GM19025 (cell line): ENCODE measurements at regions not wholly inside any gene's neighbourhood (a gene's known extent, or its start where the extent isn't known, plus 50 kb on each side); places are given as distances from the start of the nearest gene placed in this dataset.
"Not testable (repeated sequence)": the region's sequence is repeated elsewhere in the genome, so short reads cannot be mapped to it uniquely, and the experiment has no call there.

ENCODE experiments used
- ATAC-seq: cut with Tn5 transposase; IDR thresholded peaks from one replicate; pipeline ENCODE4 v1.9.1; 2021; ENCODE audit warnings: mild to moderate bottlenecking, low read depth, moderate library complexity; ENCODE audit not compliant: unreplicated experiment

DNA sequence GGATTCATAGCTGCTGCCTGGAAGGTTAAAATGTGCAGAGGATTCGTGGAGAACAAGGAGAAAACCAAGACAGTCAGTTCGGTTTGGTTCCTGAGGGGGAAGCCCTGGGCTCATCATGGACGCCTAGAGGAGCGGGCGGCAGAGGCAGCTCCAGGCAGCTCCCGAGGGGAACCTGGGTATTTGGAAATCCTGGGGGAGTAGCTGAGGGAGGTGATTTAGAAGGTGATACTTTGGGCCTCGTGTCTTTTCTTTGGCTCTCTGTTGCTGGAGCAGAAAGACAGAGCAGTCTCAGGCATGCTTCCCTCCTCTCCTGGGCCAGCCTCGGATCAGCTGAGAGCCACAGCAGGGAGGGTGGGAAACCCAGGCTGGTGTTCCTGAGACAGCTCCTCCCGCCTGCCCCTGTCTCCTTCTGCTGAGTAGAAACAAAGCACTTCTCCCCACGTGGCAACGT is 139.5 kb downstream of the DLL1 start:
- no peak for ATAC-seq

DNA sequence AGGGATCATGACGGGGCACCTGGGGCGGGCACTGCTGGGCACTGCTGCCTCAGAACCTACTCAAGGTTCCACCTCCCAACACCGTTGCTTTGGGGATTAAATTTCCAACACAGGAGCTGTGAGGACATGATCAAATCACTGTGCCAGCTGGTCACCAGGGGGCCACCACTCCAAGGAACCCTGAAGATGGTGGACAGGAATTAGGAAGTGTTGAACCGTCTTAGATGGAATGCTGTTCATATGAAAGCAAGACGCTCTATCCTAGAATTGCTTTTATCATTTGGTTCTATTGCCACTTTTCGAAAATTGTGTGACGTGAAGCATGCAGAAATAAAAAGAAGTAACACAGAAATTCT is 140.3 kb downstream of the DLL1 start:
- ATAC-seq, result no peak

DNA sequence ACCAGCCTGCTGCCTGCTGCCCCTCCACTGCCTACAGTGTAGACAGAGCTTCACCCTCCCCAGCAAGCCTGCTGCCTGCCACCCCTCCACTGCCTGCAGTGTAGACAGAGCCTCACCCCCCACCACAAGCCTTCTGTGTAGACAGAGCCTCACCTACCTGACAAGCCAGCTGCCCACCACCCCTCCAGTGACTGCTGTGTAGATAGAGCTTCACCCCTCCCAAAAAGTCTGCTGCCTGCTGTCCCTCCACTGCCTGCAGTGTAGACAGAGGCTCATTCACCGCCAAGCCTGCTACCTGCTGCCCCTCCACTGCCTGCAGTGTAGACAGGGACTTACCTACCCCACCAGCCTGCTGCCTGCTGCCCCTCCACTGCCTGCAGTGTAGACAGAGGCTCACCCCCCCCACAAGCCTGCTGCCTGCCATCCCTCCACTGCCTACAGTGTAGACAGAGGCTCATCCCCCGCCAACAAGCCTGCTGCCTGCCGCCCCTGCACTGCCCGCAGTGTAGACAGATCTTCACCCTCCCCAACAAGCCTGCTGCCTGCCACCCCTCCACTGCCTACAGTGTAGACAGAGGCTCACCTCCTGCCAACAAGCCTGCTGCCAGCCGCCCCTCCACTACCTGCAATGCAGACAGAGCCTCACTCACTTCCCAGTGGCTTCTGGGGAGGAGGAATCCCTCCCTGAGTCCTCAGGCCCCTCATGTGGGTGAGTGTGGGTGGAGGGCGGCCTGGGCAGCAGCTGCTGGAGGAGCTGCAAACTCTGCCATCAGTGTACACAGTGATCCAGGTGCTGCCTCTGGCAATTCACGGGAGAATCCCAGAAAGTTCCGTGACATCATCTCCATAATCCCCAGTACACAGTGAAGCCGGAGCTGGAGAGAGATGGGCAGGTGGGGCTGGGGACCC is 140.9 kb downstream of the DLL1 start:
- ATAC-seq, result no peak

DNA sequence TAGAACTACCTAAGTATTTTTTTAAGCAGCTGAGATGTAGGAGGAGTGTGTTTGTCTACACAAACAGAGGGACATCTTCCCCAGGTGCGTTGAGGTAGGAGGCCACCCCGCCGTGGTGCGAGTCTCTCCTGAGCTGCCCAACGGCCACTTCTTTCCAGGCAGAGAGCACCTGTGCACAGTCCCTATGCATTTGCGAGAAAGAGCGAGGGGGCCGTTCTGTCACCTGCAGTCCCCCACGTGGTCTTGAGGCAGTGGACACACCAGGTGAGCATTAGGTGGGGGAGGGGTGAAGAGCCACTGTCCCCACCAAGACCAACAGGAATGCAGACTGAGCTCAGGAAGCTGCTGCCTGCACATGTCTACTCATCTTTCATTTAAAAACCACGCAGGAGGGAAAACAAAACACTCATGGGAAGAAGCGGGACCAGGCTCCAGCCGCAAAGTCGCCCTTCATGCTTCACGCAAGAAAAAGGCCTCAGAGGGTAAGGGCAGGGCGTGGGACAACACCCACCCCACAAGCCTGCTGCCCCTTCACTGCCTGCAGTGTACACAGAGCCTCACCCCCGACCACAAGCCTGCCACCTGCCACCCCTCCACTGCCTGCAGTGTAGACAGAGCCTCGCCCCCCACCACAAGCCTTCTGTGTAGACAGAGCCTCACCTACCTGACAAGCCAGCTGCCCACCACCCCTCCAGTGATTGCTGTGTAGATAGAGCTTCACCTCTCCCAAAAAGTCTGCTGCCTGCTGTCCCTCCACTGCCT is 142.0 kb downstream of the DLL1 start:
- no peak for ATAC-seq

DNA sequence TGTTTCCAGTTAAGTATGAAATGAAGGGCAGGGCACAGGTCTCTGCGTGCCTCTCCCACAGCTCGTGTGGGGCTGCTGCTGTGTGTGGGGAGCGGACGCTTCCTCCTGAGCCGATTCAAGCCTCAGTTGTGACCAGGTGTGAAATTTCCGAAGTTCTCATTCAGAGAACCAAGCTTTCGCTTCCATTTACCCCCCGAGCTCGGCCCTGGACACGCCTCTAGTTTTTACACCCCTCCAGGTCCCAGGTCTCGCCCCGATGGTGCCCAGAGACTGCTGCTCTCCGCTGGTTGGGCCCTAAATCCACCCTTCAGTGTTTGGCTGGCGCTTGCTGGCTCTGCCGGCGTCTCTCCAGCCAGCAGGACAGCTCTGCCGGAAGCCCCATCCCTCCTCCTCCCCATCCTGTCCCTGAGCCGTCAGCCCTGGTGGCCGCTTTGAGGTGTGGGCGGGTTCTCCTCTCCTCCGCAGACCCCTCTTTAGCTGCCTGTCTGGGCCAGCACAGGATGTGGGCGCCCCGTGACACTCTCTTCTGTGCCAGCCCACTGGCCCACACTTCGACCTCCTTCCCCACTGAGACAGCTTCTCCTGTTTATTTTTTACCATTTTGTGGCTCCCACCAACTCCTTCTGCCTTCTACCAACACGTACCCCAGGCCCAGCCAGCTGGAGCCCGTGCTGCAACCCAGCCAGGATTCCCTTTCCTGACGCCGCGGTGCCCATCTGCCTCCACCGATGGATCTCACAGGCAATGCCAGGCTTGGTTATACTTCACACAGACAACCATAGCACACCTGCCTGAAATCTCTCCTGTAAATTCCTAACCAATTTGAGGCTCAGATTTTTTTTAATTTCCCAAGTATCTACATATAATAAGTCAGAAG is 142.8 kb downstream of the DLL1 start:
- no peak for ATAC-seq

DNA sequence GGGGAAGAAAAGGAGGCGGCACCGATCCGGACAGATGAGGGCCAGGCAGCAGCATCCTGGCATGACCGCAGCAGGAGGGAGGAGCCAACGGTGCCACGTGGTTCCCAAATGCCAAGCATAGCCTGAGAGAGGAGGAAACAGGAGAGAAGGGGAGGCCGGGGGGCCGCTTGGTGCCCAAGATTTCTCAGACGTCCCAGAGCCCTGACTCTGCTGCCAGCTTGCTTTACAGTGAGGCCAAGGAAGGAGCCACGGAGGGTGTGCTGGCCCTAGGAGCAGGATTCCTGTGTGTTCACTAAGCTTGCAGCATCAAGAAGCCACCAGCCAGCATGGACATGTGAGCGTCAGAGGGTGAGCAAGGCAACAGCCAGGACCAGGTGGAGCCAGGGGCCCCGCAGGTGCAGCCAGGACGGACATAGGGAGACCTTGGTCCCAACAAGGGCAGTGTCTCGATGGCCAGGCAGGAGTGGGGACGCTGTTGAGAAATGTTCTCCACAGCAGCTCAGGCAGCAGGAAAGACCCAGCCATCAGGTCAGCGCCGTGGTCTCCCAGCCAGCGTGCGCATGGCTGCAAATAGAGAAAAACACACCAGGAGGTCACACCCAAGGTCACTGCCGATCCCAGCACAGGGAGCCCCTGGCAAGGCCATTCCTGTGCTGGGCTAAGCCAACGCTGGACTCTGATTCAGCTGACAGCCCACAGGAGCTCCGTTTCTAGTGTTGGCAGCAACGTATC is 143.7 kb downstream of the DLL1 start:
- ATAC-seq, result no peak

DNA sequence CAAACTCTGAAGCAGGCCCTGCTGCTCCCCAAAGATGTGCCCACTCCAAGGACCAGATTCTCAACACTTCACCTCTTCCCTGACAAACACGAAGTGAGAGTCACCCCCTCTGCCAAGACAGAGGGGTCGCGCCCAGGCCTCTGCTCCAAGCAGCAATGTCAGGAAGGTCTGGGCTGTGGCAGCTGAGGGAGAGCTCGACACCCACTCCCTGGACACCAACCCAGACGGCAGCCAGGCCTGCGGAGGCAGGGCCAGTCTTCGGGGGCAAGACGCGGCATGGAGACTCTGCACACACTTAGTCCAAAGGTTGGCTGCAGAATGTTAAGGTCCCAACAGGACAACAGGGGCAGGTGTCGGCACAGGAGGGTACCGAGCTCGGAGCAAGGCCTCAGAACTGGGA is 144.2 kb downstream of the DLL1 start:
- ATAC-seq, result no peak

DNA sequence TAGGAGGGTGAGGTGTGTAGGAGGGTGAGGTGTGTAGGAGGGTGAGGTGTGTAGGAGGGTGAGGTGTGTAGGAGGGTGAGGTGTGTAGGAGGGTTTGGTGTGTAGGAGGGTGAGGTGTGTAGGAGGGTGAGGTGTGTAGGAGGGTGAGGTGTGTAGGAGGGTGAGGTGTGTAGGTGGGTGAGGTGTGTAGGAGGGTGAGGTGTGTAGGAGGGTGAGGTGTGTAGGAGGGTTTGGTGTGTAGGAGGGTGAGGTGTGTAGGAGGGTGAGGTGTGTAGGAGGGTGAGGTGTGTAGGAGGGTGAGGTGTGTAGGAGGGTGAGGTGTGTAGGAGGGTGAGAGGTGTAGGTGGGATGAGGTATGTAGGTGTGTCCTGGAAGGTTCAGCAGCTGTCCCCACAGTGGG is 144.7 kb downstream of the DLL1 start:
- ATAC-seq, result not testable (repeated sequence)

DNA sequence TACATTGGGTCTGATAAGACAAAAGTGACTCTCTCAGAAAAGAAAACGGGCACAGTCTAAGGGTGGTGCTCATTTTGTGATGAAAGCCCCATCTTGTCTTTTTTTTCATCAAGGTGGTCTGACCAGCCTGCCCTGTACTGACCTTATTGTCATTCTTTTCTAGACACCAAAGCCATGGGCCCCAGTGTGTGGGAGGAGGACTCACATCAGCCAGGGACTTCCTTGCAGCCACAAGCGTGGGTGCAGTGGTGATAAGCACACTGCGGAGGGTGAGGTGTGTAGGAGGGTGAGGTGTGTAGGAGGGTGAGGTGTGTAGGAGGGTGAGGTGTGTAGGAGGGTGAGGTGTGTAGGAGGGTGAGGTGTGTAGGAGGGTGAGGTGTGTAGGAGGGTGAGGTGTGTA is 145.2 kb downstream of the DLL1 start:
- ATAC-seq, result not testable (repeated sequence)

DNA sequence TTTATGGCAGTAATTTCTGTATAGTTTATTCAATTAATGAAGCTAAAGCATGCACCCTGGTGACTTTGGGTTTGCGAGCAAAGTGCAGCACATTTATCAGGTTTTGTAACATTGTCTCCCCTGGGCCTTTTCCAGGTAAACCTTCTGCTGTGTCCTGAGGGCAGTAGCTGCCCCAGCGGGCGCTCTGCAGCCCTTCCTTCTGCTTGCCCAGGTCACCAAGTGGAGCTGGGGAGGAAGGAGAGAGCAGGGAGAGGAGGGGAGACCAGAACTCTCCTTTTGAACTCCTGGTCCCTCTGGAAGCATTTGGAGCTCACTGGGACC is 145.6 kb downstream of the DLL1 start:
- no peak for ATAC-seq

DNA sequence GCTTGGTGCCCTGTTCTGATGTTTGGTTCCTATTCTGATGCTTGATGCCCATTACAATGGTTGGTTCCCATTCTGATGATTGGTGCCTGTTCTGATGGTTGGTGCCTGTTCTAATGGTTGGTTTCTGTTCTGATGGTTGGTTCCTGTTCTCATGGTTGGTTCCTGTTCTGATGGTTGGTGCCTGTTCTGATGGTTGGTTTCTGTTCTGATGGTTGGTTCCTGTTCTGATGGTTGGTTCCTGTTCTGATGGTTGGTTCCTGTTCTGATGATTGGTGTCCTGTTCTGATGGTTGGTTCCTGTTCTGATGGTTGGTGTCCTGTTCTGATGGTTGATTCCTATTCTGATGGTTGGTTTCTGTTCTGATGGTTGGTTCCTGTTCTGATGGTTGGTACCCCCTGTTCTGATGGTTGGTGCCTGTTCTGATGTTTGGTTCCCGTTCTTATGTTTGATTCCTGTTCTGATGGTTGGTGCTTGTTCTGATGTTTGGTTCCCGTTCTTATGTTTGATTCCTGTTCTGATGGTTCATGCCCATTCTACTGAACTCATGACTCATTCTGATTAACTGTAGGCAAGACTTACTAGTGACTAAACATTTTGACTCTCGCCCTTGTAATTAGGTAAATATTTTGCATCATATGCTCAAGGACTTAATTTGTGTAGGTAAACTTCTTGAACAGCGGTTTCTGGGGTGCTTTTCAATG is 146.2 kb downstream of the DLL1 start:
- no peak for ATAC-seq

DNA sequence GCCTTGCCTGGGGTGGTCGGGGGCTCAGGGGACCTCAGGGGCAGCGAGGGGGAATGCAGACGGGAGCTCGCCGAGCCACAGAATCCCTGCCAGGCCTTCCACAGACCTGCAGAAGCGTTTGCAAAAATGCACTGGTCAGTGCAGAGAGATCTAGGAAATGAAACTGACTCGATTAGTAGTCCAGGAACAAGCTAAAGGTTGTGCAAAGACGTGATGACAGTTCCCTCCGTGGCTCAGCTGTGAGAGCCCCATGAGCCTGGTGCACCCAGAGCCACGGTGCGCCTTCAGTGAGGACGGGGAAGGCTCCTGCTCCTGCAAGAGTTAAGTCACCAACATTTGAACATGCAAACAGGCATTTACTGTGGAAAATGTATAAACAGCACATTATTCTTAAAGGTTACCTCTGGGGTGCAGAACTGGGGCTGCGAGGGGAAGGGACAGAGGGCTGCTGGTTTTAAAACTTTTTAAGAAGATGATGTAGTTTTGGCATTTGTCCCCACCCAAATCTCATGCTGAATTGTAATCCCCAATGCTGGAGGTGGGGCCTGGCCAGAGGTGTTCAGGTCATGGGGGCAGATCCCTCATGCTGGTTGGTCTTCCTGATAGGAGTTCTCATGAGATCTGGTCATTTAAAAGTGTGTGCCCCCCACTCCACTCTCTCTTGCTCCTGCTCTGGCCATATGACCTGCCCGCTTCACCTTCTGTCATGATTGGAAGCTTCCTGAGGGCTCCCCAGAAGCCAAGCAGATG is 147.3 kb downstream of the DLL1 start:
- ATAC-seq, result no peak

DNA sequence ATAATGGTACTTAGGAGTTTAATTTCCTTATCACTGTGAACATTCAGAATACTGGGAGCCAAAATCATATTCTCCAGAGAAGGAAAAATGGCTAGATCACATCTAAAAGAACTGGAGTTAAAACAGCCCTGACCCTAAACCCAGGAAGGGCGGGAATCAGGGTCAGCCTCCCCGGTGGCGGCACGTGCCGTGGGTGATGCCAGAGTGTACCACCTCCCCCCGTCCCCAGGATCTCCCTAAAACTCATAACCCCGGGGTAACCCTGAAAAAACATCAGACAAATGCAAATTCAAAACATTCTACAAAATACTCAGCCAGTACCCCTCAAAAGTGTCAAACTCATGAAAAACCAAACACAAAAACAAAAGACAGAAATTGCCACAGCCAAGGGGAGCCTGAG is 148.3 kb downstream of the DLL1 start:
- ATAC-seq, result no peak

DNA sequence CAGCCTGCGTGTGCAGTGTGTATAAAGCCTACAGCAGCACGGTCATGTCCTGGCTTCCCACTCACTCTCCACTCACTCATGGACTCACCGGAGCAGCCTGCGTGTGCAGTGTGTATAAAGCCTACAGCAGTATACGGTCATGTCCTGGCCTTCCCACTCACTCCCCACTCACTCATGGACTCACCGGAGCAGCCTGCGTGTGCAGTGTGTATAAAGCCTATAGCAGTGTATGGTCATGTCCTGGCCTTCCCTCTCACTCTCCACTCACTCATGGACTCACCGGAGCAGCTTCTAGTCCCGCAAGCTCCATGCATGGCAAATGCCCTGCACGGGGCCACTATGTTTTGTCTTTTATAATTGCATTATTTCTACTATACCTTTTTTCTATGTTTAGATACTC is 149.8 kb downstream of the DLL1 start:
- ATAC-seq, result not testable (repeated sequence)

DNA sequence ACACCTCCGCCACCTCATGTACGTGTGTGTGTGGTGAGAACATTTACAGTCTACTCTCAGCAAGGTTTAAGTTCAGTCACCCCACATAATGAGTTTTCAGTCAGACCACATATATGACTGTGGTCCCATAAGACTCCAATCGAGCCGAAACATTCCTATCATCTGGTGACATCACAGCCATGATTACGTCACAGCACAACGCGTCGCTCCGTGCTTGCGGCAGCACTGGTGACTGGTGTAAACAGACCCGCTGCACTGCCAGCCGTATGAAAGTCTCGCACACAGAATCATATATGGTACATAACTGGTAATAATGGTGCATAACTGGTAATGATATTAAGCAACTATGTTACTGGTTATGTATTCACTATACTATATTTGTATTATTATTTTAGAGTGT is 150.7 kb downstream of the DLL1 start:
- ATAC-seq, result no peak

DNA sequence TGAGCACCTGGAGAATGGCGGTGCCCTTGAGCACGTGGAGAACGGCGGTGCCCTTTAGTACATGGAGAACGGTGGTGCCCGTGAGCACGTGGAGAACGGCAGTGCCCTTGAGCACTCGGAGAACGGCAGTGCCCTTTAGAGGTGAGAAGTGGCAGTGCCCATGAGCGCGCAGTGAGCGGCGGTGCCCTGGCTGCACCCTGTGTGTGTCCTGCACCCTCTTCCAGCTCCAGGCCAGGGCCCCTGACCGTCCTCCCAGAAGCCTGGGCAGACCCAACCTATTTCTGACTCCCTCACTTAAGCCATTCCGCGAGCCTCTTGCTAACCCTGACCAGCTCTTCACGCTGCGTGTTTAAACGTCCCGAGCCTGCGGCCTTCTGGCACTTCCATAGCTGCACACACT is 151.3 kb downstream of the DLL1 start:
- ATAC-seq, result no peak

DNA sequence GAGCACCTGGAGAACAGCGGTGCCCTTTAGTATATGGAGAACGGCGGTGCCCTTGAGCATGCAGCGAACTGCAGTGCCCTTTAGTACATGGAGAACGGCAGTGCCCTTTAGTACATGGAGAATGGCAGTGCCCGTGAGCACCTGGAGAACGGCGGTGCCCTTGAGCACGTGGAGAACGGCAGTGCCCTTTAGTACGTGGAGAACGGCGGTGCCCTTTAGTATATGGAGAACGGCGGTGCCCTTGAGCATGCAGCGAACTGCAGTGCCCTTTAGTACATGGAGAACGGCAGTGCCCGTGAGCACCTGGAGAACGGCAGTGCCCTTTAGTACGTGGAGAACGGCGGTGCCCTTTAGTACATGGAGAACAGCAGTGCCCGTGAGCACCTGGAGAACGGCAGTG is 151.8 kb downstream of the DLL1 start:
- not testable (repeated sequence) for ATAC-seq

DNA sequence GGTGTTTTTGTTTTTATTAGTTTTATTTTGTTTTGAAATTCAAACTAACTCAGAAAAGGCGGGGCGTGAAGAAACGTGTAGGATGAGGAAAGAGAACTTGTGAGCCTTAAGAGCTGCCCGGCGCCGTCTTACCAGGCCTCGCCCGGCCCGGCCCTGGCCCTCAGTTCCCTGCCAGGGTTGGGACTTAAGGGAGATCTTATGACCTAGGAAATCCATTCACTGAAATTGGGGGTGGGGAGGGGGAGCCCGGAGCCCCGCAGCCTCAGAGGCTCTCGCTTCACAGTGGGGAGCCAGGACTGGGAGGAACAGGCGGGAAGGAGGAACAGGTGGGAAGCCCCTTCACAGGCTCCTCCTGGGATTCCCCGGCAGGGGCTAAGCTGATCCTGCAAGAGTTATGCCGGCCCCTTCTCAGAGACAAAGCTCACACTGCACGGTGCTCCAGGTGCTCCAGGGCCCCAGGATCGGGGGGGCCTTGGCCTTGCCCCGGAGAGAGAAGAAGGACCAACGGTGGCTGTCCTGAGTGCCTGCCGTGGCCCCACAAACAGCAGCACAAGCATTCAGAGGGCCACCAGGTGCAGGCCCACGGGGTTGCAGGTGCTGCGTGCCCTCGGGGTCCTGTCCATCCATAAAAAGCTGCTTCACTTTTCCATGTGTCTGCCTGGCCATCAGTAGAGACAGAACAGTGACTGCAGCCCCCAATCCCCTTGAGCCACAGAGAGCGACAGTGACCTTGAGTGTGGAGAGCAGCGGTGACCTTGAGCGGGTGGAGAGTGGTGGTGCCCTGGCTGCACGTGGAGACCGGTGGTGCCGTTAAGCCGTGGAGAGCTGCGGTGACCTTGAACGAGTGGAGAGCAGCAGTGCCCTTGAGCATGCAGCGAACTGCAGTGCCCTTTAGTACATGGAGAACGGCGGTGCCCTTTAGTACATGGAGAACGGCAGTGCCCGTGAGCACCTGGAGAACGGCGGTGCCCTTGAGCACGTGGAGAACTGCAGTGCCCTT is 152.7 kb downstream of the DLL1 start:
- no peak for ATAC-seq
